ENCODE measurements at regions not wholly inside any gene's neighbourhood (a gene's known extent, or its start where the extent isn't known, plus 50 kb on each side); places are given as distances from the start of the nearest gene placed in this dataset.
A peak's percentile ranks its signal among the peaks of the same experiment; 100 is the strongest.
"Not testable (repeated sequence)": the region's sequence is repeated elsewhere in the genome, so short reads cannot be mapped to it uniquely, and the experiment has no call there.

DNA sequence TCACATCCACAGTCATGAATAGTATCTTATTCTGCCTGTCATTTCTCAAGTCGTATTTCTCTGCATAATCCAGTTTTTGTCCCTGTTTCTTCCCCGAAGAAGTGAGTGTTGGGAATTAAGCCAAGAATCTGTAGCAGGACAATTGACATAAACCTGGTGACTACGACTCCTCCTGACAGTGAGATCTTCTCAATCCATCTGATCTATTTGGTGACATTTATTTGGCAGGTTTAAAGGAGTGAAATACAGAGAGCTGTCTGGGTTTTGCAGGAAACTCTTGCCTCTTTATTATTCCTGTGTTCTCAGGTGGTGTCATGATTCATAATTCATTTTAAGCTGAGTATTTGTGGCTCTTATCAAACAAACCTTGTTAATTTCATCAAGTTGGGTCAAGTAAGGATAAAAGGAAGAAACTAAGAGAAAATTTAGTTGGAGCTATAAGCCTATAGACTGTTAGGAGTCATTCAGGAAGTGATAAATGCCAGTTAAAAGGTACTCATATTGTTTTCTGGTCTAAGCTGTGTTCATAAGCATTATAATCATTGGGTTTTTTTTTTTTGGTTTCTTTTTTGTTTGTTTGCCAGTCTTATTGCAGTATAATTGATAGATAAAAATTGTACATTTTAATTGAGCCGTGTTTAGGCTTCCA lies 95.9 kb upstream of the PCSK1 start:
- peak; percentile 29 for DNase-seq (ENCODE audit: low read depth)

- DNase-seq (ENCODE audit: low read depth): no peak
Observed at GRCh38 chr5:96529559-96529958, 96.5 kb upstream of the PCSK1 start.

DNA sequence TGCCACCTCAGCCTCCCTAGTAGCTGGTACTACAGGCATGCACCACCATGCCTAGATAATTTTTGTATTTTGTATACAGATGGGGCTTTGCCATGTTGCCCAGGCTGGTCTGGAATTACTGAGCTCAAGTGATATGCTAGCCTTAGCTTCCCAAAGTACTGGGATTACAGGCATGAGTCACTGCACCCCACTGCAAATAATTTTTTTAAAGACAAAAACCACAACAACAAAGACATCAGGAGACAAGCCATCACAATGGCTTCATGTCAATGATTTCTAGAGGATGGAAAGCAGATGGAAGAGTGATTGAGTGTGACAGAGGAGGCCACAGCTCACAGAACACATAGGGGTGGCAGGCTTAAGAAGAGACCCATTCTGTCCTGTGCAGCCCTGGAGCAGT lies 97.9 kb upstream of the PCSK1 start:
- DNase-seq (ENCODE audit: low read depth): peak; percentile 24

DNA sequence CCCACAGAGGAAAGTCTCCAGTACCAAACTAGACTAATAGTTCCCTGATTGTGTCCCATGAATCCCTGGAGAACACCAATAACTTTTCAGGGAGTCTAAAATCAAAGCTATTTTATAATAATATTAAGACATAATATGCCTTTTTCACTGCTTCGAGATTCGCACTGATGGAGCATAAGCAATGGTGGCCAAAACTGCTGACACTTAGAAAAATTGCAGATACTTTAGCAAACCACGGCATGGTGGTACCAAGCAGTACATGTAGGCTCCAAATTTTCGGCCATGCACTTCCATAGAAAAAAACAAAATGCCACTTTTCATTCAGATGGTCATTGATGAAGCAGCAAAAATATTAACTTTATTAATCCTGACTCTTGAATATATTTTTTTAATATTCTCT lies 100.3 kb upstream of the PCSK1 start:
- no peak for DNase-seq (ENCODE audit: low read depth)

- peak; percentile 93 for DNase-seq (ENCODE audit: low read depth)
Observed at GRCh38 chr5:96537386-96537785, 104.3 kb upstream of the PCSK1 start.

DNA sequence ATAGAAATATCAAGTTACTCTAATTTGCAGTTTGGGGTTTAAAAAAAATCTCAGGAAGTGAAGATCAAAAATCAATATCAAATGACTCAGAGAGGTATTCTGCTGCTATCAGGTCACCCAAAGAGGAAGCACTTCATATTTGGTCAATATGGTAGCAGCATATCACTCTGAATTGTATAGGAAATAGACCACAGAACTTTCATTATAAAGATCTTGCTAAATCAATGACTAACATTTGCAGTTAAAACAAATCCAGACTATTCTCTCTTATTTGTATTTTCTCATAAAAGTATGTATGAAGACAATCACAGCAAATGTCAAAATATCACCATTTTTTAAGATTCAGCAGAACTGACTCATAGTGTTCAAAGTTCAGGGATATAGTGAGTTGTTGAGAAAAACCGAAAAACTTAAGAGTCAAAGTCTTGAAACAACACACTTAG lies 105.8 kb upstream of the PCSK1 start:
- no peak for DNase-seq (ENCODE audit: low read depth)

GRCh38 chr5:96546120-96546519 lies 113.1 kb upstream of the PCSK1 start:
- DNase-seq (ENCODE audit: low read depth): no peak

DNA sequence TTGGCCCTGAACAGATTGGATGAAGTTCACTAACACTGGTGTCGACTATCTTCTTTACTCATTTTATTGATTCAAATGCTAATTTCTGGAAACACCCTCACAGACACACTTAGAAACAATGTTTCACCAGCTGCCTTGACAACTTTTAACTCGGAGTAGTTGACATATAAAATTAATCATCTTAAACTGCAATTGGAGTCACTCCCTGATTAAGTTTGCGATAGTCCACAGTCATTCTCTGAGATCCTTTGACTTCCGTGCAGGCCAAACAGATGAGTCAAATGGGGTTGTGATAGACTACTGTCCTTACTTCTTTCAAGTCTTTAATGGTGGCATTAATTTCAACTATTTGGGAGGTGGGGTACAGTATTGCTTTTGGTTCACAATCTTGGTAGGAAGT lies 114.4 kb upstream of the PCSK1 start:
- no peak for DNase-seq (ENCODE audit: low read depth)

DNA sequence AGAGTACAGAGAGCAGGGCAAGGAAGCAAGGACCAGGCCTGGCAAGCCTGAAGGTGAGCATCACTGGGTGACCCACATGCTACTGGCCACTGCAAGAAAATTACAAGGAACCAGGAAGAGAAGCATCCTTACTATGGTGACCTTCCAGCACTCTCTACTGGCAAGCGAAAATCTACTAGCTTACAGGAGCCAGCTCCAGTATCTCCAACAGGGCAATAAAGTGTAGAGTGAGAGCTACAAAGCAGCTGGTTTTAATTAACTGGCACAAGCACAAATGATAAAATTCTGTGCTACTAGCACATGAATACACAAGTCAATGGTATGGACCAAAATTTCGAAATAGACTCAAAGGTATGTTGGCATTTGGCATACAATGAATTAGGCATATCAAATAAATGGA lies 113.3 kb upstream of the CAST start:
- DNase-seq (ENCODE audit: low read depth): no peak

DNA sequence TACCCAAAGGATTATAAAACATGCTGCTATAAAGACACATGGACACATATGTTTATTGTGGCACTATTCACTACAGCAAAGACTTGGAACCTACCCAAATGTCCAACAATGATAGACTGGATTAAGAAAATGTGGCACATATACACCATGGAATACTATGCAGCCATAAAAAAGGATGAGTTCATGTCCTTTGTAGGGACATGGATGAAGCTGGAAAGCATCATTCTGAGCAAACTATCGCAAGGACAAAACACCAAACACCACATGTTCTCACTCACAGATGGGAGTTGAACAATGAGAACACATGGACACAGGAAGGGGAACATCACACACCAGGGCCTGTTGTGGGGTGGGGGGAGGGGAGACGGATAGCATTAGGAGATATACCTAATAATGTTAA lies 101.3 kb upstream of the CAST start:
- not testable (repeated sequence) for DNase-seq (ENCODE audit: low read depth)

DNA sequence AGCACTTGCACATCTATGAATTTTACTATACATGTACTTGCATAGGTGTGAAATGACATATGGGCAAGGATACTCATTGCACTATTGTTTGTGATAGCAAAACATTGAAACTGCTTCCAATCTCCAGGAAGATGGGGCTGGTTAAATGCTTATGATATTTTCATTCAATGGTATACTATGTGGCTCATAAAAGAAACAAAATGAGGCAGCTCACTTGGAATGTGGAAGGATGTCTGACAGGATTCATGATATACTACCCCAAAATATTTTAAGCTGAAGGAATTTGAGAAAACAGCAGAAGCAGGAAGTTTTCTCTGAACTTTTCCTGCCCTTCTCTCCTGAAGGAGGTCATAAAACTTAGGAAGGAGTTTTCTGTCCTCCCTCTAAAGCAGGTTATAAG lies 99.6 kb upstream of the CAST start:
- peak; percentile 60 for DNase-seq (ENCODE audit: low read depth)

DNA sequence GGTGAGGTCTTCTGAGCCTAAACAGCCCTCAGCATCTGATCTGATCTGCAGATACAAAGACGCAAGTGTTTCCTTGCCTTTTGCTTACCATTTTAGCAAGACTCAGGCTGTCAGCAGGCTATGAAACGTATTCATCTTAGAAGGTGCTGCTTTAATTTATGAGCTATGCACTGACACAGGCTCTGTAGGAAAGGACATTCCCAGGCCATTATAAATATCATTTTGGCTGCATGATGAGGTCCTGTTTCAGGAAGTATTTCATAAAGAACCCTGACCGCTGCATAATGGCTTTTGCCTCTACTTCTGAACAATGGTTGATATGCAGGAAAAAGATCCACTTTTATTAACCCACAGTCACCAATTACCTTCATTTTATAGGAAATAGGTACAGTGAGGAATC lies 98.4 kb upstream of the CAST start:
- no peak for DNase-seq (ENCODE audit: low read depth)

DNA sequence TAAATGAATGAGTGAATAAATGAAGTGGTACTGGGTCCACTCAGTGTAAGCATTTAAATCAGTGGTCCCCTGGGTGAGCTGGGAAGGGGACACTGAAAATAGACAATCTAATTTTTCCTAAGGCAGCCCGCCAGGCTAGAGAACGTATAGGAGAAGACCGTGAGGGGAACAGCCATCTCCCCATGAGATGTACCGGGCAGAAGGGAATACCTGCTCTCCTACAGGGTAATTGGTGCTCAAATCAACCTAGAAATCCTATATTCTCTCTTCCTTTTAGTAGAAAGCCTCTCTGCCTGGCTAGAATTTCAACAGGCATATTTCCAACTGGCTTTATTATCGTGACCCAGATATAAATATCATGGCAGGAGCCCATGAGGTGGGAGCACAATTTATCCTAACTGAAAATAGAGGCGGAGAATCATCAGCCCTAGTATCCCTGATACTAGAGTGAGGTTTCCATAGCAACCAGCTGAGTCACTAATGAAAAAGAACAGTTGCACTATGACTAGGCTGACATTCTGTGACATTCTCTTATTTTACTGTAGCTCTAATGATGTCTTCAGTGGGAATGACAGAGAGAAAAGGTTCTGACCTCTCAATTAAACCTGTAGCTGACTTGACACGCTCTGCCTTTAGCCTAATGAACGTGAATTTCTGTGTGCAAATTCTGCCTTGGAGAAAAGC lies 96.5 kb upstream of the CAST start:
- peak; percentile 76 for DNase-seq (ENCODE audit: low read depth)

DNA sequence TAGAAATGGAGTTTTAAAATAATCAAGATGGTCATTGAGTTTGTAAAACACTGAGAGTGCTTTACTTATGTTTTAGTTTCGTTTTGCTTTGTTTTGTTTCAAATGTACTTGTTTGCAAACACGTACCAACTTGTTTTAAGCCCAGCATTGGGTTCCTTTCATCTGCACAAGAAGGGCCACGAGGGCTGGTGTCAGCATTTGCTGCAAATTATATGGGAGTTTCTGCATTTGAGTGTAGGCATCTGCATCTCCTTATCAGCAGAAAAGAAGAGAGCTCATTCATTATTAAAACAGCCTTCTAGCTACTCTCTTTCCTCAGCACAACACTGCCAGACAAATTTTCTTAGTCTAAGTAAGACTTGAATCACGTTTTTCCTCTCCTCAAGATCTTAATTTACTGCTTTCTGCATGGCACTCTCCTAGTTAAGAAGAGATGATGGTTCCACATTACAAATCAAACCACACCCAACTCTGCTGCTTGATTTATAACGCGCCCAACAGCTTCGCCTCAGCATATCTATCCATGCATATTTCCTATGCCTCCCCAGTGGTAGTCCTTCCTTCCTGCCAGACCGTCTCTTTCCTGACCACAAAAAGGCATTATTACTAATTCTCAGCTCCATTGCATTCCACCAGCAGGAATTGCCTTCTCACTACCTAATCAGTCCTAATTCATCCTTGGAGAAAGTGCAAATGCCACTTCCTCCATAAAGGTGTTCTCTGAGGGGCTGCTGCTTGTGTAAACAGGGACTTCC lies 95.2 kb upstream of the CAST start:
- peak; percentile 92 for DNase-seq (ENCODE audit: low read depth)

- DNase-seq (ENCODE audit: low read depth): no peak
Observed at GRCh38 chr5:96569332-96569731, 92.8 kb upstream of the CAST start.

GRCh38 chr5:96569770-96570169 lies 92.4 kb upstream of the CAST start:
- no peak for DNase-seq (ENCODE audit: low read depth)

GRCh38 chr5:96572864-96573512 lies 89.2 kb upstream of the CAST start:
- DNase-seq (ENCODE audit: low read depth): peak; percentile 98

DNA sequence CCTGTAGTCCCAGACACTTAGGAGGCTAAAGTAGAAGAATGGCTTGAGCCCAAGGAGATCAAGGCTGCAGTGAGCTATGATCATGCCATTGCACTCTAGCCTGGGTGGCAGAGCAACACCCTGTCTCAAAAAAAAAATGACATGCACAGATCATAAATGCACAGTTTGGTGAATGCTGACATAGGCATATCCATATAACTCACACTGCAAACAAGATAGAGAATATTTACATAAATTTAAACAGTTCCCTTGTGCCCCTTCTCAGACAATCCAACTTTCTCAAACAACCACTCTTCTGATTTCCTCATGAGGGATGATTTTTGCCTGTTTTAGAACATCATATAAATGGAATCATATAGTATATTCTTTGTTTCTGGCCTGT lies 88.7 kb upstream of the CAST start:
- no peak for DNase-seq (ENCODE audit: low read depth)

DNA sequence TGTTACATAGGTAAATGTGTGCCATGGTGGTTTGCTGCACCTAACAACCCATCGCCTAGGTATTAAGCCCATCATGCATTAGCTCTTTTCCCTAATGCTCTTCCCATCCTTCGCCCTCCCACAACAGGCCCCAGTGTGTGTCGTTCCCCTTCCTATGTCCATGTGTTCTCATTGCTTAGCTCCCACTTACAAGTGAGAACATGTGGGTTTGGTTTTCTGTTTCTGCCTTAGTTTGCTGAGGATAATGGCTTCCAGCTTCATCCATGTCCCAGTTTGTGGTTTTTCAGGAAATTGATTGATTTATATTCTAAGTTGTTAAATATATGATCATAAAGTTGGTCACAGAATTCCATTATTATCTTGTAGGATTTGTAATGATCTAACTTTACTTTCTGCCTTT lies 85.3 kb upstream of the CAST start:
- DNase-seq (ENCODE audit: low read depth): no peak

DNA sequence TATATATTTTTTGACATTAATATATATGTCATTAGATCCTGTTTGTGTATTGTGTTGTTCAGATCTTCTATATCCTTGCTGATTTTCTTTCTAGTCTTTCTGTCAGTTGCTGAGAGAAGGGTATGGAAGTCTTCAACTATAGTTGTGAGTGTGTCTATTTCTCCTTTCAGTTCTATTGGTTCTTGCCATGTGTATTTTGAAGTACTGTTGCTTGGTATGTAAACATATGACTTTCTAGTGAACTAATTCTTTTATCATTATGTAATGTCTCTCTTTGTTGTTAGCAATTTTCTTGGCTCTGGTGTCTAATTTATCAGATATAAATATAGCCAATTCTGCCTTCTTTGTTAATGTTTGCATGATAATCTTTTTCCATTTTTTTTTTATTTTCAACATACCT lies 84.3 kb upstream of the CAST start:
- peak; percentile 39 for DNase-seq (ENCODE audit: low read depth)

DNA sequence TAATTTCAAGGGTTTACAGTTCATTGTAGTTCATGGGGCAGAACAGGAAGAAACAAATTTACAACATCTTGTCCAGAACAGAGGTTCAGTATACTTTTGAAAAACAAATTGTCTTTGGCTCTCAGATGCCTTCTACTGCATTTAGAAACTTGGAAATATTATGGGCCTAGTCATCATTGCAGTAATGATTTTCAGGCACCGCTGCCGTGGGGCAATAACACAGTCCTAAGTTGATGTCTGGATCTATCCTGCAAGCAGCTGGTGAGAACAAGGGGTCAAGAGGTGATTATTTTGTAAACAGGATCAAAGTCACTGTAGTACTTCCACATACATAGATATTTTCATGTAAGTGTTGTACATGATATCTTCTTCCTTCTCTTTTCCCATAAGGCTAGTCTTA lies 82.5 kb upstream of the CAST start:
- DNase-seq (ENCODE audit: low read depth): peak; percentile 77

DNA sequence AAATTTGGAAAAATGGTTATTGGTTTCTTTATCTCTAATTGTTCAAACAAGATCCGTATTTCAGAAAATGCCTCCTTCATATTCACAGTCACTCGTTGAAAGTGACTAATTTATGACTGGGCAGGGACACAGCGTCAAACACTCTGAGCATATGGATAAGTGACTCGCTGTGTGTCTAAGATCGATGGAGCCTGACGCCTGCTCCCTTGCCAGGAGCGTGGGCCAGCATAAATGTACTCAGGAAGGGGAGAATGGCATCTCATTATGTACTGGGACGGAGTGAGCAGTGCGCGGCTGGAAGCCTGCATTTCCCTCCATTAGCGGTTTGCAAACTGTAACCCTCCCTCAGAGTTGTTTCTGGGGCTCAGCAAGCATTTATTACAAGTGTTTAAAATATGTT lies 79.8 kb upstream of the CAST start:
- no peak for DNase-seq (ENCODE audit: low read depth)

- DNase-seq (ENCODE audit: low read depth): no peak
Observed at GRCh38 chr5:96584712-96585111, 77.5 kb upstream of the CAST start.

Data from amniotic epithelial cell (primary cell).